HG03064 (cell line): ENCODE measurements at regions not wholly inside any gene's neighbourhood (a gene's known extent, or its start where the extent isn't known, plus 50 kb on each side); places are given as distances from the start of the nearest gene placed in this dataset.

Experiments used
- ATAC-seq: cut with Tn5 transposase; IDR thresholded peaks from one replicate; pipeline ENCODE4 v1.9.1; 2021; ENCODE audit warnings: low read depth; ENCODE audit not compliant: unreplicated experiment

DNA sequence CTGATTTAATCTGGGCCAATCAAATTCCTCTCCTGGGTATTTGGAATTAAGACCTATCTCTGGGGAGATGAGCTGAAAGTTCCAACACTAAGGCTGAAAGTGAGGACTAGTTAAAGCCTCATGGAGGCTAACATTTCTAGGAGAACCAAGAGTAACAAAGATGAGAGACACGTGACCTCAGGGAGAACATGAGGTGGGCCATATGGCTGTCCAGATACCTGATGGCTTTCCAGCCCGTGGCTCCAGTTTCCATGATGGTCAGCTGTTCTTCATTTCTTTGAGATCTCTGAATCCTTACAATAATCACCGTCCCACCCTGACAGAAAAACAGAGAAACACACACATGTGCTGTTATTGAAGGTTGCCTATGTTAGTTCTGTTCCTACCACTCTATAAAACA, 66.1 kb downstream of the LEPR start:
- ATAC-seq = no peak

- ATAC-seq = no peak
Measured at GRCh38 chr1:65489481-65489880, 69.0 kb downstream of the LEPR start.

- ATAC-seq = no peak
Measured at GRCh38 chr1:65490231-65491009, 70.0 kb downstream of the LEPR start.

GRCh38 chr1:65491472-65491871, 71.0 kb downstream of the LEPR start:
- no peak for ATAC-seq

- no peak for ATAC-seq
Measured at GRCh38 chr1:65493802-65494201, 73.3 kb downstream of the LEPR start.

- no peak for ATAC-seq
Measured at GRCh38 chr1:65494671-65495070, 74.2 kb downstream of the LEPR start.

GRCh38 chr1:65495137-65495536, 74.7 kb downstream of the LEPR start:
- ATAC-seq = no peak

DNA sequence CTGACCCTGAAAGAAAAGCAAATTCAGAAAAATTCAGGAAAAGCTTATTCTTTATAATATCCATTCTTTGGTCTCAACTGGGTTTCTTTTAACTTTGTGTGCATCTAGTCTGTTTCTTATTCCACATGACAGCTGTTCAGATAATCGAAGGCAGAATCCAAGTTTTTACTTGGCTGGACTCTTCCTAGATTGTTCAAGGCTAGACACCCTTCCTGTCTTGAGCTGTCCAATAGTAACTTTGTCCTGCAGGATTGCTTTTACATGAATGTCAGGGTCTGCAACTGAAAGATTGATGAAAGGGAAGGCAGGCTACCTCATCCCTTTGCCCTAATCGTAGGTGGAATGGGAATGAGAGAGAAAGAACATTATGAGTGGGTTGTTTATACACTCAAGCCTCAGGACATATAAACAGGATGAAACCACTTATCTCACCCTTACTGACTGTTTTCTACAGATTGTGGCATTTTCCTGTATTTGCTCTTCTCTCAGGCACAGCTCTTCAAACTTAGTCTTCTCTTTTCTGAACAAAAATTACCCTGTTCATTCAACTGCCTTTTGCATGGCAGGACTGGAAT, 76.9 kb downstream of the LEPR start:
- ATAC-seq = no peak

GRCh38 chr1:65503427-65503826, 83.0 kb downstream of the LEPR start:
- no peak for ATAC-seq

GRCh38 chr1:65504263-65504662, 83.8 kb downstream of the LEPR start:
- ATAC-seq = no peak

DNA sequence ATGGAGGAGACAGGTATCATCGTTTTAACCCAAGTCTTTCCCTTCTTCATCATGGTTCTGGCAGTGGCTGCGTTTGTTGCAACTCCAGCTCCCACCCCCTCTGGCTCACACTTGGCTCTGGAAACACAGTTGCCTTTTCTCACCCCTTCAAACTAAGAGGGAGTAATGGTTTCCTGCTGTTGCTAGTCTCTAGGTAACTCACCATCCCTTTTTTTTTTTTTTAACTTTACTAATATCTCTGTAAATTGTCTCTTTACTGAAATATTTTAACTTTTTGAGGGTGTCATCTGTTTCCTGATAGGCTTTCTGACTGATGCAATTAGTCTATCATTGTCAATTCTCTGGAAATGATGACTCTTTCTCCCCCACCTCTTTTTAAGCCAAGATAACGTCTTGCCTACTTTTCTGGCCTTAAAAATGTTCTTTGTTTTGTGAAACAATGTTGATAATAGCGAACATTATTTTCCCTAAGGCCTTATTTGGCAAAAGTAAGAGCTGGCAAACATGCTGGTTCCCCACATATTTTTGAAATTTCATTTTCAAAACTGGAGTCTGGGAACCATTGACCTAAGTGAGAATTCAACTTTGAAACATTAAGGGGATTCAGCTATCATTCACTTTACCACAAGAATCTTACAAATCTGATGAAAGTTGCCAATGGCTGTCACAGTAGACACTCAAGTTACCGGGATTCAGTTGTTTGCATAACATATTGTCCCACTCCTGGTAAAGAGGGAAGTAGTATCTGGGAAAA, 85.3 kb downstream of the LEPR start:
- ATAC-seq = no peak

GRCh38 chr1:65508051-65508450, 87.6 kb downstream of the LEPR start:
- ATAC-seq = no peak

DNA sequence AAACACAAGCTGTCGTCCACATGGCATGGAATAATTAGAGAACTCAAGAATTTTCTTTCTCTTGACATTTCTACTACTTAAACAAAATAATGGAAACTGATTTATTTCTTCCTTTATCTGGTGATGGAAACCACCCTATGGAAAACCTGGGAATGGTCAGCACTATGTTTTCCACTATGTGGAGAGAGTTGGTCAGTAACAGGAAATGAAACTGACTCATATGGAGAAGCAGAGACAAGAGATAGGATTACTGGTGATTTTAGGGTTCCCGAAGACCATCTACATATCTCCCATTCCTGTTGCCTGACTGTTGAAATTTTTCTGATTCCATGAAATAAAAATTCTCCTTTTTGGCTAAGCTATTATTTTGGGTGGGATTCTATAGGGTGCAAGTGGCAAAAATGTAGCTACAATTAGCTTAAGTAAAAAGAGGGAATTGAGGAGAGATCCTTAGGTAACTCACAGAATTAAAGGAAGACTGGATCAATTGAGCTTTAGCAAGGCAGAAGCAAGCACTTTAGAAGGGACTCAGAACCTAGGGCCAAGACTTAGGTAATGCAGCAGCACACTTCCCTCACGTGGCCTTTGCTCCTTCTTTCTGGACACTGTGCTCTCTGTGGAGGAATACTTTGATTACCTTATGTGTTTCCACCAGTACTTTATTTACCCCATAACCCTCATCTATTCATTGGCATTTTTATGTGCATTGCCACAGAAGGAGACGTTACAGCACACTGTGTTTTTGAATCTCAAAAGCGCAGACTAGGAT, 89.6 kb downstream of the LEPR start:
- no peak for ATAC-seq

GRCh38 chr1:65510961-65511360, 90.5 kb downstream of the LEPR start:
- ATAC-seq = no peak

GRCh38 chr1:65512383-65512782, 91.9 kb downstream of the LEPR start:
- no peak for ATAC-seq

- ATAC-seq = no peak
Measured at GRCh38 chr1:65512967-65513780, 92.7 kb downstream of the LEPR start.

GRCh38 chr1:65514041-65514440, 93.6 kb downstream of the LEPR start:
- ATAC-seq = no peak

DNA sequence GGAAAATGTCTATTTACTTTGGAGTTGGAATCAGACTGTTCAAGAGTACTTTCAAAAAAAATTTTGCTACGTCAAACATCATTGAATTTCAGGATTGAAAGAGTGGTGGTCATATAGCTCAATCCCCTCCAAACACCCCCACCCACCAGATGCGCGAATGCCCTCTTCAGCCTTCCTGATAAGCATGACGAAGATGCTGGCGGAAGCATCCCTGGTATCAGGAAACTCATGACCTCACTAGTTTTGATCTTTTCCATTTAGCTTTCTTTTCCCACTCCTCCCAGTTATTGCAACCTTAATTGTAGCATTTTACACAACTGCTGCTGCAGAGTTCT, 104.4 kb downstream of the LEPR start:
- ATAC-seq = no peak

- ATAC-seq = no peak
Measured at GRCh38 chr1:65525266-65526048, 105.0 kb downstream of the LEPR start.
